ENCODE measurements at regions not wholly inside any gene's neighbourhood (a gene's known extent, or its start where the extent isn't known, plus 50 kb on each side); places are given as distances from the start of the nearest gene placed in this dataset.

DNA sequence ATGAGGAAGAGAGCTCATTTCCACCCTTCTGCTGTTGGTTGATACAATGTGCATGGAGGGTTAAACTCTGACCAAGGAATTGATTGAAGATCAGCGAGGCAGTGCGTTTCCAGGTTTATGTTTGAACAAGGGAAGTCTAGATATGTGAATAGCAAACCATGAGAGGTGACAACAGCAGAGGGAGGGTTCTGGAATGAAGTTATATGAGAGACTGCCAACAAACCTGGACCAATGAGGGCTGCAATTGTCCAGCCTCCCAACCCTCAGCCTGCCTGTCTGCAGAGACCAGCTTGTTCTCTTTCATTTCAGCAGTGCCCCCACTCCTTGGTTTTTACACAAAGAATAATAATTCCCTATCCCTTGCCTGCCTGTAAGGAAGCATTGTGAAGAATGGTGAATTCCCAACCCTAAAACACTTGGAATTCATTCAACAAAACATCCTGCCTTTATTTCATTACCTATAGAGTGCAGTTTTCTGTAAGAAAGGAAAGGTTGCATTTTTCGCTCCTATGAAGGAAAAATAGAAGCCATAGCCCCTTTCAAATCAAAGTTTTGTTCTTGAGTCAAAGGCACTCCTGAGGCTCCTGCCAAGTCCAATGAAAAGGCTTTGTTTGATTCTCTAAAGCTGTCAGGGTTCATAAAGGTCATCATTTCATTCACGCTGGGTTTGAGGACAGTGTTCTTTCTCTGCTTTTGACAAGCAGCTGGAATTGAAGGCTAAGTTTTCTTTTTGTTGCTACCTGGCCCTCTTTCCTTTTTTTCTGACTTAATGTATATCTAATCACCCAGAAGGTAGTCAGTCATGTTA, 53.6 kb upstream of the ABCC4 start:
- WGBS, 2 experiments (ENCODE audit: extremely low coverage in 1 of 2, insufficient coverage in 1 of 2, insufficient read length in 1 of 2, insufficient replicate concordance in 2 of 2, low coverage in 1 of 2, low lambda C conversion rate in 2 of 2, missing lambda C conversion rate in 1 of 2): 87% methylated on average over 4 of the region's 4 CpGs; no CpG with 5 or more reads in 1 of the 2 experiments
- no peak overlapping the region for H3K23ac ChIP-seq (ENCODE audit: insufficient read length)
- H2AK5ac ChIP-seq (ENCODE audit: low read depth, low read length): no peak overlapping the region
- TF ChIP-seq TEAD4 (IDR thresholded peaks at IDR 0.05; ENCODE audit: low read depth, low read length) (no peak), BCL11A (IDR thresholded peaks at IDR 0.05; ENCODE audit: low read depth in 2 of 2, low read length in 2 of 2) (no peak), SIRT6 (IDR thresholded peaks at IDR 0.05; ENCODE audit: low read length) (no peak), TCF12 (IDR thresholded peaks at IDR 0.05; ENCODE audit: low read depth, low read length) (no peak), SUZ12 (IDR thresholded peaks at IDR 0.05; ENCODE audit: low read length) (no peak), TAF1 (IDR thresholded peaks at IDR 0.05; ENCODE audit: low read depth, low read length) (no peak), ZNF274 (IDR thresholded peaks at IDR 0.05; ENCODE audit: borderline replicate concordance, extremely low read depth, low read length) (no peak), CHD2 (IDR thresholded peaks at IDR 0.05; ENCODE audit: low read length) (no peak), POLR2A (IDR thresholded peaks at IDR 0.05; ENCODE audit: control extremely low read depth in 1 of 2, low read depth in 2 of 2, low read length in 2 of 2) (no peak), CHD1 (IDR thresholded peaks at IDR 0.05; ENCODE audit: low read depth, low read length) (no peak), SIX5 (IDR thresholded peaks at IDR 0.05; ENCODE audit: low read depth, low read length) (no peak), POLR2AphosphoS5 (IDR thresholded peaks at IDR 0.05; ENCODE audit: low read depth, low read length) (no peak), EP300 (IDR thresholded peaks at IDR 0.05; ENCODE audit: borderline replicate concordance in 1 of 2, low read depth in 2 of 2, low read length in 2 of 2) (no peak), JUN (IDR thresholded peaks at IDR 0.05; ENCODE audit: low read depth, low read length) (no peak), CEBPB (IDR thresholded peaks at IDR 0.05; ENCODE audit: low read depth, low read length) (no peak)
- TF ChIP-seq, protein P1, sequence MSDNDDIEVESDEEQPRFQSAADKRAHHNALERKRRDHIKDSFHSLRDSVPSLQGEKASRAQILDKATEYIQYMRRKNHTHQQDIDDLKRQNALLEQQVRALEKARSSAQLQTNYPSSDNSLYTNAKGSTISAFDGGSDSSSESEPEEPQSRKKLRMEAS (IDR thresholded peaks at IDR 0.05): no peak

More for the DNA sequence above, 53.6 kb upstream of the ABCC4 start:
- H2BK20ac ChIP-seq (ENCODE audit: low read length): no peak overlapping the region
- H2AFZ ChIP-seq (ENCODE audit: low read length): no peak overlapping the region
- no peak overlapping the region for H2BK12ac ChIP-seq (ENCODE audit: low read depth, low read length)
- DNase-seq (ENCODE audit: low read depth in 1 of 2, low spot score in 2 of 2): no peak
- no peak overlapping the region for H3K4me3 ChIP-seq (ENCODE audit: extremely low read depth in 1 of 4, insufficient read depth in 2 of 4, low read depth in 3 of 4, low read length in 4 of 4)
- no peak overlapping the region for H3K4ac ChIP-seq (replicated peaks; ENCODE audit: insufficient read length, low read depth, low read length)
- no peak overlapping the region for H3K14ac ChIP-seq (ENCODE audit: insufficient read length)
- no peak overlapping the region for H3K18ac ChIP-seq (ENCODE audit: extremely low read depth, low read length)
- H3K27me3 ChIP-seq (replicated peaks in 1 of 4; ENCODE audit: control insufficient read depth in 3 of 4, extremely low read depth in 1 of 4, insufficient read depth in 3 of 4, low read length in 3 of 4): no peaks in the 10 kb centered on the region
- no peak overlapping the region for H3K4me2 ChIP-seq (ENCODE audit: insufficient read depth in 1 of 2, low read depth in 2 of 2, low read length in 2 of 2)
- no peak overlapping the region for H3K27ac ChIP-seq (ENCODE audit: low read depth, low read length)
- H4K5ac ChIP-seq (ENCODE audit: insufficient read length, low read depth, low read length): no peak overlapping the region
- CTCF ChIA-PET (ENCODE audit: partially characterized antibody): interaction anchor here (1.4 kb wide), 1 partner anchor 25 kb away, joined by 3 read pairs; no protein-coding TSS in a partner anchor
- no peak overlapping the region for H3K56ac ChIP-seq (replicated peaks; ENCODE audit: insufficient read length, low read depth, low read length)
- no peaks in the 10 kb centered on the region for H3K4me1 ChIP-seq (replicated peaks in 1 of 4; ENCODE audit: control insufficient read depth in 3 of 4, insufficient read depth in 4 of 4, low read length in 3 of 4)
- H2BK5ac ChIP-seq (ENCODE audit: low read depth, low read length): no peak overlapping the region
- H2BK120ac ChIP-seq (replicated peaks; ENCODE audit: low read depth, low read length): no peak overlapping the region
- no peak overlapping the region for H4K8ac ChIP-seq (ENCODE audit: extremely low read depth, insufficient read depth, low read length)
- H3K23me2 ChIP-seq (ENCODE audit: low read depth, low read length): no peaks in the 10 kb centered on the region
- no peaks in the 10 kb centered on the region for H3K36me3 ChIP-seq (ENCODE audit: control insufficient read depth in 2 of 4, insufficient read depth in 4 of 4, low read length in 3 of 4)
- POLR2A ChIA-PET (ENCODE audit: partially characterized antibody): no interaction called here
- no peaks in the 10 kb centered on the region for H3K79me2 ChIP-seq (ENCODE audit: control insufficient read depth in 1 of 2, insufficient read depth in 2 of 2, low read length in 2 of 2)
- no peaks in the 10 kb centered on the region for H3K79me1 ChIP-seq (ENCODE audit: low read depth, low read length)
- no peaks in the 10 kb centered on the region for H3K9me3 ChIP-seq (ENCODE audit: insufficient read depth in 2 of 2, low read depth in 1 of 2, low read length in 1 of 2)
- no peak overlapping the region for H4K91ac ChIP-seq (replicated peaks; ENCODE audit: insufficient read length, low read length)
- FAIRE-seq: no peak
- no peak overlapping the region for H3K9ac ChIP-seq (replicated peaks in 1 of 4; ENCODE audit: extremely low read depth in 1 of 4, low read depth in 3 of 4, low read length in 3 of 4)
- H2BK15ac ChIP-seq (ENCODE audit: low read length): no peak overlapping the region
- H4K20me1 ChIP-seq (replicated peaks in 1 of 2; ENCODE audit: control insufficient read depth in 1 of 2, insufficient read depth in 2 of 2, low read length in 2 of 2): no peaks in the 10 kb centered on the region

Measured in H1 (cell line).